ENCODE measurements at regions not wholly inside any gene's neighbourhood (a gene's known extent, or its start where the extent isn't known, plus 50 kb on each side); places are given as distances from the start of the nearest gene placed in this dataset.
"Not testable (repeated sequence)": the region's sequence is repeated elsewhere in the genome, so short reads cannot be mapped to it uniquely, and the experiment has no call there.

- DNase-seq: no peak
Measured at GRCh38 chr5:107067395-107067794, 603.3 kb downstream of the EFNA5 start.

- DNase-seq: no peak
Measured at GRCh38 chr5:107063511-107063910, 607.2 kb downstream of the EFNA5 start.

- no peak for DNase-seq
Measured at GRCh38 chr5:107058803-107059202, 611.9 kb downstream of the EFNA5 start.

- DNase-seq: no peak
Measured at GRCh38 chr5:107058235-107058634, 612.5 kb downstream of the EFNA5 start.

- no peak for DNase-seq
Measured at GRCh38 chr5:107056278-107056677, 614.5 kb downstream of the EFNA5 start.

GRCh38 chr5:107047048-107047447, 623.7 kb downstream of the EFNA5 start:
- DNase-seq: no peak

- DNase-seq: no peak
Measured at GRCh38 chr5:107043665-107044064, 627.1 kb downstream of the EFNA5 start.

- DNase-seq: no peak
Measured at GRCh38 chr5:107040907-107041306, 629.8 kb downstream of the EFNA5 start.

- DNase-seq: no peak
Measured at GRCh38 chr5:107032629-107033028, 638.1 kb downstream of the EFNA5 start.

GRCh38 chr5:107028938-107029337, 641.8 kb downstream of the EFNA5 start:
- no peak for DNase-seq

GRCh38 chr5:107025712-107026497, 644.8 kb downstream of the EFNA5 start:
- DNase-seq: no peak

GRCh38 chr5:107023732-107024131, 647.0 kb downstream of the EFNA5 start:
- DNase-seq: no peak

- no peak for DNase-seq
Measured at GRCh38 chr5:107021575-107021974, 649.2 kb downstream of the EFNA5 start.

GRCh38 chr5:107020626-107021025, 650.1 kb downstream of the EFNA5 start:
- no peak for DNase-seq

- no peak for DNase-seq
Measured at GRCh38 chr5:107017616-107018015, 653.1 kb downstream of the EFNA5 start.

GRCh38 chr5:107012371-107012770, 658.4 kb downstream of the EFNA5 start:
- DNase-seq: no peak

- DNase-seq: no peak
Measured at GRCh38 chr5:107011605-107012004, 659.1 kb downstream of the EFNA5 start.

- DNase-seq: no peak
Measured at GRCh38 chr5:107010060-107010459, 660.7 kb downstream of the EFNA5 start.

- DNase-seq: no peak
Measured at GRCh38 chr5:107005653-107006052, 665.1 kb downstream of the EFNA5 start.

- DNase-seq: no peak
Measured at GRCh38 chr5:107005161-107005560, 665.6 kb downstream of the EFNA5 start.

GRCh38 chr5:107002115-107002514, 668.6 kb downstream of the EFNA5 start:
- DNase-seq: no peak

GRCh38 chr5:106999506-106999905, 671.2 kb downstream of the EFNA5 start:
- not testable (repeated sequence) for DNase-seq

GRCh38 chr5:106986006-106986405, 684.7 kb downstream of the EFNA5 start:
- no peak for DNase-seq

- DNase-seq: no peak
Measured at GRCh38 chr5:106985174-106985573, 685.6 kb downstream of the EFNA5 start.

GRCh38 chr5:106979178-106979577, 691.6 kb downstream of the EFNA5 start:
- not testable (repeated sequence) for DNase-seq
